ENCODE measurements at regions not wholly inside any gene's neighbourhood (a gene's known extent, or its start where the extent isn't known, plus 50 kb on each side); places are given as distances from the start of the nearest gene placed in this dataset.

- no peak for TF ChIP-seq CTCF (IDR thresholded peaks at IDR 0.05)
- no peak overlapping the region for H3K27ac ChIP-seq
- intact Hi-C loops (cut with DNase I): no loop called here
- ATAC-seq (no peak), DNase-seq (no peak)
- H3K9me3 ChIP-seq: no peaks in the 10 kb centered on the region
- no peaks in the 10 kb centered on the region for H3K36me3 ChIP-seq
- H3K4me1 ChIP-seq: no peaks in the 10 kb centered on the region
- no peak overlapping the region for H3K4me3 ChIP-seq
- H3K27me3 ChIP-seq (ENCODE audit: low read depth): no peaks in the 10 kb centered on the region
Measured at GRCh38 chr16:55380485-55380884, 56.5 kb downstream of the IRX6 start.

- H3K36me3 ChIP-seq: no peaks in the 10 kb centered on the region
- TF ChIP-seq CTCF (IDR thresholded peaks at IDR 0.05): no peak
- intact Hi-C loops (cut with DNase I): no loop called here
- H3K4me3 ChIP-seq: no peak overlapping the region
- H3K9me3 ChIP-seq: no peaks in the 10 kb centered on the region
- peaks cover 4% of the 10 kb centered on the region for H3K4me1 ChIP-seq
- no peak for DNase-seq
- no peaks in the 10 kb centered on the region for H3K27me3 ChIP-seq (ENCODE audit: low read depth)
- H3K27ac ChIP-seq: no peak overlapping the region
- ATAC-seq: no peak
Measured at GRCh38 chr16:55384288-55385247, 60.6 kb downstream of the IRX6 start.

- intact Hi-C loops (cut with DNase I): no loop called here
- peaks cover 4% of the 10 kb centered on the region for H3K4me1 ChIP-seq
- no peaks in the 10 kb centered on the region for H3K9me3 ChIP-seq
- no peak for DNase-seq
- no peak overlapping the region for H3K4me3 ChIP-seq
- H3K36me3 ChIP-seq: no peaks in the 10 kb centered on the region
- no peaks in the 10 kb centered on the region for H3K27me3 ChIP-seq (ENCODE audit: low read depth)
- no peak for ATAC-seq
- no peak for TF ChIP-seq CTCF (IDR thresholded peaks at IDR 0.05)
- no peak overlapping the region for H3K27ac ChIP-seq
Measured at GRCh38 chr16:55385359-55385758, 61.4 kb downstream of the IRX6 start.

- Histone ChIP-seq H3K36me3 (no peaks in the 10 kb centered on the region), H3K4me3 (no peak overlapping the region), H3K27me3 (ENCODE audit: low read depth) (no peaks in the 10 kb centered on the region), H3K4me1 (peaks cover 4% of the 10 kb centered on the region), H3K9me3 (no peaks in the 10 kb centered on the region), H3K27ac (peak overlapping the region; percentile 18)
- no peak for TF ChIP-seq CTCF (IDR thresholded peaks at IDR 0.05)
- DNase-seq: no peak
- intact Hi-C loops (cut with DNase I): no loop called here
- ATAC-seq: peak; percentile 61 to 70
Measured at GRCh38 chr16:55386534-55387296, 62.7 kb downstream of the IRX6 start.

GRCh38 chr16:55388131-55388862, 64.3 kb downstream of the IRX6 start:
- H3K4me3 ChIP-seq: no peak overlapping the region
- DNase-seq (no peak), ATAC-seq (no peak)
- H3K27ac ChIP-seq: no peak overlapping the region
- no peaks in the 10 kb centered on the region for H3K9me3 ChIP-seq
- no peaks in the 10 kb centered on the region for H3K27me3 ChIP-seq (ENCODE audit: low read depth)
- intact Hi-C loops (cut with DNase I): no loop called here
- H3K4me1 ChIP-seq: peaks cover 4% of the 10 kb centered on the region
- H3K36me3 ChIP-seq: no peaks in the 10 kb centered on the region
- no peak for TF ChIP-seq CTCF (IDR thresholded peaks at IDR 0.05)

Data from lower lobe of right lung (tissue), 2 donors.